B cell (primary cell): ENCODE measurements at regions not wholly inside any gene's neighbourhood (a gene's known extent, or its start where the extent isn't known, plus 50 kb on each side); places are given as distances from the start of the nearest gene placed in this dataset.

ENCODE experiments used
- ATAC-seq: fragments of 200-7000 bp; cut with Tn5 transposase; one replicate; pipeline ENCODE4 v1.10.0; 2021; ENCODE audit warnings: low read depth, mild to moderate bottlenecking, moderate number of reproducible peaks, moderate library complexity
- CTCF ChIA-PET: fragments of 350-600 bp; sonication (Branson Sonifier 250); formaldehyde crosslinking; loops from one replicate; lab custom pipeline; 2021; ENCODE audit warnings: antibody characterized with exemption, inconsistent platforms; lab: Charles Lee
- POLR2A ChIA-PET: fragments of 350-600 bp; sonication (Branson Sonifier 250); formaldehyde crosslinking; loops from one replicate; lab custom pipeline; 2021; ENCODE audit warnings: antibody characterized with exemption; lab: Charles Lee
- DNase-seq: peaks from one replicate; pipeline ENCODE4 v3.0.0; 2013
- H2AFZ ChIP-seq: 2 replicates; pipeline ENCODE4 v1.6.1; 2012; ENCODE audit warnings: mild to moderate bottlenecking, low read depth, low read length; ENCODE audit not compliant: insufficient read depth, poor library complexity, severe bottlenecking
- H3K27ac ChIP-seq, 2 donors: 1 replicate in 1 of 2; 2 replicates in 1 of 2; pipeline ENCODE4 v1.5.1; 2012 to 2013; ENCODE audit warnings: low read length in 2 of 2, mild to moderate bottlenecking in 2 of 2, moderate library complexity in 1 of 2
- H3K27me3 ChIP-seq, 4 experiments: fragments of 200-600 bp in 1 of 4; sonication (generic) in 1 of 4; replicated peaks in 1 of 4; 1 replicate in 2 of 4; 2 replicates in 2 of 4; pipeline versions ENCODE4 v1.6.1 to v1.7.0; 2013 to 2016; ENCODE audit warnings: low read length in 3 of 4, mild to moderate bottlenecking in 2 of 4, mixed read lengths in 1 of 4, moderate library complexity in 1 of 4; ENCODE audit not compliant: insufficient read depth in 4 of 4, control insufficient read depth in 3 of 4; ENCODE audit errors: control extremely low read depth in 1 of 4
- H3K36me3 ChIP-seq, 2 experiments: replicated peaks in 1 of 2; 1 replicate in 1 of 2; 2 replicates in 1 of 2; pipeline versions ENCODE4 v1.6.1 to v1.7.1; 2013; ENCODE audit warnings: low read length in 1 of 2; ENCODE audit not compliant: insufficient read depth in 2 of 2, control insufficient read depth in 1 of 2; ENCODE audit errors: control extremely low read depth in 1 of 2, extremely low read depth in 1 of 2
- H3K4me1 ChIP-seq, 2 donors: fragments of 200-600 bp in 1 of 2; sonication (generic) in 1 of 2; 1 replicate in 1 of 2; 2 replicates in 1 of 2; pipeline versions ENCODE4 v1.5.1 to v1.6.1; 2013 to 2017; ENCODE audit warnings: low read length in 2 of 2; ENCODE audit not compliant: control insufficient read depth in 2 of 2, insufficient read depth in 2 of 2
- H3K4me2 ChIP-seq: replicated peaks from 2 replicates; pipeline ENCODE3; 2012; ENCODE audit warnings: mild to moderate bottlenecking, low read depth, low read length; ENCODE audit not compliant: poor library complexity, severe bottlenecking
- H3K4me3 ChIP-seq, 5 experiments: fragments of 200-600 bp in 1 of 5; sonication (generic) in 1 of 5; 1 replicate in 3 of 5; 2 replicates in 2 of 5; pipeline versions ENCODE4 v1.5.1 to v1.7.0; 2011 to 2016; ENCODE audit warnings: low read length in 4 of 5, mild to moderate bottlenecking in 4 of 5, low read depth in 2 of 5, control low read depth in 1 of 5, moderate library complexity in 1 of 5; ENCODE audit not compliant: insufficient read depth in 1 of 5; ENCODE audit errors: control extremely low read depth in 1 of 5, extremely low read depth in 1 of 5
- H3K79me2 ChIP-seq: fragments of 200-600 bp; sonication (generic); one replicate; pipeline ENCODE4 v1.6.0; 2016; ENCODE audit warnings: low read length; ENCODE audit not compliant: control insufficient read depth, insufficient read depth
- H3K9ac ChIP-seq: fragments of 200-600 bp; sonication (generic); 2 replicates; pipeline ENCODE4 v1.6.1; 2017; ENCODE audit warnings: mild to moderate bottlenecking, low read length, moderate library complexity
- H3K9me3 ChIP-seq, 3 donors: one replicate each; pipeline versions ENCODE4 v1.6.1 to v1.7.1; 2013; ENCODE audit warnings: low read length in 2 of 3; ENCODE audit not compliant: control insufficient read depth in 2 of 3, insufficient read depth in 1 of 3; ENCODE audit errors: control extremely low read depth in 1 of 3
- H4K20me1 ChIP-seq: 2 replicates; pipeline ENCODE4 v1.6.0; 2012; ENCODE audit warnings: mild to moderate bottlenecking, low read length; ENCODE audit not compliant: insufficient read depth, control insufficient read depth, poor library complexity, severe bottlenecking
- H3K27ac Mint-ChIP-seq: one replicate; pipeline ENCODE4 v1.8.0; 2021; ENCODE audit warnings: mixed read lengths
- H3K27me3 Mint-ChIP-seq: one replicate; pipeline ENCODE4 v1.8.0; 2021; ENCODE audit warnings: mixed read lengths
- H3K4me1 Mint-ChIP-seq: one replicate; pipeline ENCODE4 v1.8.0; 2021; ENCODE audit warnings: mixed read lengths
- H3K4me3 Mint-ChIP-seq: one replicate; pipeline ENCODE4 v1.8.0; 2021; ENCODE audit warnings: mixed read lengths
- H3K9me3 Mint-ChIP-seq: one replicate; pipeline ENCODE4 v1.8.0; 2022; ENCODE audit warnings: mixed read lengths; ENCODE audit not compliant: insufficient read depth
- EZH2 ChIP-seq: IDR thresholded peaks from 2 replicates; pipeline ENCODE4 v1.6.1; 2012; ENCODE audit warnings: borderline replicate concordance, low read depth, mild to moderate bottlenecking, moderate library complexity, low read length; ENCODE audit not compliant: insufficient read depth, poor library complexity, severe bottlenecking
- WGBS: methylation state at CpG from one replicate; pipeline ENCODE4 v1.1.5; 2013; ENCODE audit warnings: missing lambda C conversion rate; ENCODE audit not compliant: insufficient coverage; 5-methylcytosine and 5-hydroxymethylcytosine counted together
- intact Hi-C: fragments of 100-400 bp; cut with micrococcal nuclease; formaldehyde crosslinking; loops from one replicate; pipeline ENCODE4 v1.10.0; 2022
- TF ChIP-seq, protein P1 (sequence below): fragments of 200-600 bp; IDR thresholded peaks from one replicate; pipeline ENCODE4 v1.8.0; 2022; ENCODE audit warnings: antibody characterized with exemption, mild to moderate bottlenecking

DNA sequence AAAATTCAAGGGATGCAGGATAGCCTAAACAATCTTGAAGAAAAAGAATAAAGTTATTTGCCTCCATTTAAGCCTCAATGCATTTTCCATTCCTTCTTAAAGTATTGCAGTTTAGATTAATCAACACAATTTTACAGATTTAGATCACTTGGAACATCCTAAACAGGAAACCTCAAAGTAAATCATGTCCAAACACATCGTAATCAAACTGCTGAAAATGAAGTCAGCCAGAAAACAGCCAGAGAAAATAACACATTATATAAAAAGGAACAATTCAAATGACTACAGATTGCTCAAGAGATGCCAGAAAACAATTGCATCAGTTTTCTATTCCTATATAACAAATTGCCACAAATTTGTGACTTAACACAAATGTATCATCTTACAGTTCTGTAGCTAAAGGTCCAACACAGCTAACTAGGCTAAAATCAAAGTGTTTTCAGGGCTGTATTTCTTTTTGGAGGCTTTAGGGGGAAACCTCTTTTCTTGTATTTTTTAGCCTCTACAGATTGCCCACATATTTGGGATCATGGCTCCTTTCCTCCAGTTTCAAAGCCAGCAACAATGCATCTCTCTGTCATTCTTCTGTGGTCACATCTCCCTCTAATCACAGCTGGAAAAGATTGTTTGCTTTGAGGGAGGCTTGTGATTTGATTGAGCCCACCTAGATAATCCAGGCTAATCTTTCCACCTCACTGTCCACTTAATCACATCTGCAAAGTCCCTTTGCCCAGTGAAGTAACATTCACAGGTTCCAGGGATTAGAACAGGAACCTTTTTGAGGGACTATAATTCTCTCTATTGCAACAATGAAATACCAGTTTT, 543.3 kb upstream of the UBE2E2 start:
- no peak overlapping the region for H3K4me3 Mint-ChIP-seq
- H3K36me3 ChIP-seq, result no peaks in the 10 kb centered on the region

DNA sequence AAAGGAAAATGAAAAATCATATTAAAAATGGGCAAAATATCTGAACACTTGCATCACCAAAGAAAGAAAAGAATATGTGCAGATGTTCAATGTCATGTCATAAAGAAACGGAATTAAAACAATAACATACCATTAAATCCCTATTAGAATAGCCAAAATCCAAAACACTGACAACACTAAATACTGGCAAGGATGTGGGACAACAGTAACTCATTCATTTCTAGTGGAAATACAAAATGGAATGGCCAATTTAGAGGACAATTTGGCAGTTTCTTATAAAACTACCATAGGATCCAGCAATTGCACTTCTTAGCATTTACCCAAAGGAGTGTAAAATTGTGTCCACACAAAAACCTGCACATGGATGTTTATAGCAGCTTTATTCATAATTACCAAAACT, 542.5 kb upstream of the UBE2E2 start:
- H3K9me3 Mint-ChIP-seq, result no peaks in the 10 kb centered on the region

More for the DNA sequence above, 543.3 kb upstream of the UBE2E2 start:
- ChIA-PET POLR2A (no interaction called here), CTCF (no interaction called here)
- Histone ChIP-seq H2AFZ (no peak overlapping the region), H3K27ac (no peak overlapping the region), H3K4me3 (no peak overlapping the region), H3K27me3 (no peaks in the 10 kb centered on the region), H3K4me2 (no peak overlapping the region), H3K9ac (no peak overlapping the region), H3K9me3 (no peaks in the 10 kb centered on the region), H4K20me1 (no peaks in the 10 kb centered on the region), H3K79me2 (no peaks in the 10 kb centered on the region), H3K4me1 (no peaks in the 10 kb centered on the region)
- intact Hi-C loops, result no loop called here
- 0% methylated on average over 1 of the region's 1 CpG for WGBS
- H3K27ac Mint-ChIP-seq, result no peak overlapping the region
- ATAC-seq (no peak), DNase-seq (no peak)
- TF ChIP-seq, protein P1, sequence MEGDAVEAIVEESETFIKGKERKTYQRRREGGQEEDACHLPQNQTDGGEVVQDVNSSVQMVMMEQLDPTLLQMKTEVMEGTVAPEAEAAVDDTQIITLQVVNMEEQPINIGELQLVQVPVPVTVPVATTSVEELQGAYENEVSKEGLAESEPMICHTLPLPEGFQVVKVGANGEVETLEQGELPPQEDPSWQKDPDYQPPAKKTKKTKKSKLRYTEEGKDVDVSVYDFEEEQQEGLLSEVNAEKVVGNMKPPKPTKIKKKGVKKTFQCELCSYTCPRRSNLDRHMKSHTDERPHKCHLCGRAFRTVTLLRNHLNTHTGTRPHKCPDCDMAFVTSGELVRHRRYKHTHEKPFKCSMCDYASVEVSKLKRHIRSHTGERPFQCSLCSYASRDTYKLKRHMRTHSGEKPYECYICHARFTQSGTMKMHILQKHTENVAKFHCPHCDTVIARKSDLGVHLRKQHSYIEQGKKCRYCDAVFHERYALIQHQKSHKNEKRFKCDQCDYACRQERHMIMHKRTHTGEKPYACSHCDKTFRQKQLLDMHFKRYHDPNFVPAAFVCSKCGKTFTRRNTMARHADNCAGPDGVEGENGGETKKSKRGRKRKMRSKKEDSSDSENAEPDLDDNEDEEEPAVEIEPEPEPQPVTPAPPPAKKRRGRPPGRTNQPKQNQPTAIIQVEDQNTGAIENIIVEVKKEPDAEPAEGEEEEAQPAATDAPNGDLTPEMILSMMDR, result no peak
- TF ChIP-seq EZH2, result no peak
- H3K4me1 Mint-ChIP-seq, result no peaks in the 10 kb centered on the region
- no peaks in the 10 kb centered on the region for H3K9me3 Mint-ChIP-seq
- H3K27me3 Mint-ChIP-seq, result no peaks in the 10 kb centered on the region

More for the DNA sequence above, 542.5 kb upstream of the UBE2E2 start:
- ChIA-PET POLR2A (no interaction called here), CTCF (no interaction called here)
- H3K9ac ChIP-seq, result no peak overlapping the region
- H3K9me3 ChIP-seq, result no peaks in the 10 kb centered on the region
- H2AFZ ChIP-seq, result no peak overlapping the region
- Mint-ChIP-seq H3K4me3 (no peak overlapping the region), H3K27ac (no peak overlapping the region), H3K27me3 (no peaks in the 10 kb centered on the region), H3K4me1 (no peaks in the 10 kb centered on the region)
- TF ChIP-seq, protein P1, result no peak
- TF ChIP-seq EZH2, result no peak
- H4K20me1 ChIP-seq, result no peaks in the 10 kb centered on the region
- H3K4me1 ChIP-seq, result no peaks in the 10 kb centered on the region
- H3K36me3 ChIP-seq, result no peaks in the 10 kb centered on the region
- no peak for ATAC-seq
- WGBS, result no CpG with 5 or more reads among the region's 1 CpG
- H3K27ac ChIP-seq, result no peak overlapping the region
- H3K4me3 ChIP-seq, result no peak overlapping the region
- no peak for DNase-seq
- no peaks in the 10 kb centered on the region for H3K27me3 ChIP-seq
- no peaks in the 10 kb centered on the region for H3K79me2 ChIP-seq
- H3K4me2 ChIP-seq, result no peak overlapping the region
- intact Hi-C loops, result no loop called here
